ENCODE measurements at regions not wholly inside any gene's neighbourhood (a gene's known extent, or its start where the extent isn't known, plus 50 kb on each side); places are given as distances from the start of the nearest gene placed in this dataset.

DNA sequence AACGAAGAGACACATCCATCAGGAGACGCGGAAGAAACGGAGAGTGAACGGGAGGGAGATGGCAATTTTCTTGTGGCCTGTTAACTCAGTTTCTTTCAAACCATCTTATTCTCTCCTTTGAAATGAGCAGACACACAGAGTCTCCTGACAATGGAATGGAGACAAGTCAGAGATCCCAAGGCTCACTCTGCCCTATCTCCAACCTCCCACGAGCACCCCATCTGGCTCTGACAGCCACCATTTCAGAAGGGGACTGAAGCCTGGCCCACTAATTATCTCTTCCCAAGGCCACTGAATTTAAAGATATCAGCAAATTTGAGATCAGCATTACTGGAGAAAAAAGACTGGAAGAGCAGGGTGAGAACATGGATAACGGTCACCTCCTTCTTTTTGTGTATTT is 215.6 kb downstream of the DHX15 start (continued):
- TF ChIP-seq, protein P1, sequence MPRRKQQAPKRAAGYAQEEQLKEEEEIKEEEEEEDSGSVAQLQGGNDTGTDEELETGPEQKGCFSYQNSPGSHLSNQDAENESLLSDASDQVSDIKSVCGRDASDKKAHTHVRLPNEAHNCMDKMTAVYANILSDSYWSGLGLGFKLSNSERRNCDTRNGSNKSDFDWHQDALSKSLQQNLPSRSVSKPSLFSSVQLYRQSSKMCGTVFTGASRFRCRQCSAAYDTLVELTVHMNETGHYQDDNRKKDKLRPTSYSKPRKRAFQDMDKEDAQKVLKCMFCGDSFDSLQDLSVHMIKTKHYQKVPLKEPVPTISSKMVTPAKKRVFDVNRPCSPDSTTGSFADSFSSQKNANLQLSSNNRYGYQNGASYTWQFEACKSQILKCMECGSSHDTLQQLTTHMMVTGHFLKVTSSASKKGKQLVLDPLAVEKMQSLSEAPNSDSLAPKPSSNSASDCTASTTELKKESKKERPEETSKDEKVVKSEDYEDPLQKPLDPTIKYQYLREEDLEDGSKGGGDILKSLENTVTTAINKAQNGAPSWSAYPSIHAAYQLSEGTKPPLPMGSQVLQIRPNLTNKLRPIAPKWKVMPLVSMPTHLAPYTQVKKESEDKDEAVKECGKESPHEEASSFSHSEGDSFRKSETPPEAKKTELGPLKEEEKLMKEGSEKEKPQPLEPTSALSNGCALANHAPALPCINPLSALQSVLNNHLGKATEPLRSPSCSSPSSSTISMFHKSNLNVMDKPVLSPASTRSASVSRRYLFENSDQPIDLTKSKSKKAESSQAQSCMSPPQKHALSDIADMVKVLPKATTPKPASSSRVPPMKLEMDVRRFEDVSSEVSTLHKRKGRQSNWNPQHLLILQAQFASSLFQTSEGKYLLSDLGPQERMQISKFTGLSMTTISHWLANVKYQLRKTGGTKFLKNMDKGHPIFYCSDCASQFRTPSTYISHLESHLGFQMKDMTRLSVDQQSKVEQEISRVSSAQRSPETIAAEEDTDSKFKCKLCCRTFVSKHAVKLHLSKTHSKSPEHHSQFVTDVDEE (CRISPR knock-in tag; IDR thresholded peaks at IDR 0.05), result no peak
- no peak for TF ChIP-seq ZNF70 (CRISPR knock-in tag; IDR thresholded peaks at IDR 0.05)
- no peak for TF ChIP-seq GLIS3 (CRISPR knock-in tag; IDR thresholded peaks at IDR 0.05)
- no peak for TF ChIP-seq TOX (CRISPR knock-in tag; IDR thresholded peaks at IDR 0.05; ENCODE audit: borderline replicate concordance)
- no peak for TF ChIP-seq RARB (CRISPR knock-in tag; IDR thresholded peaks at IDR 0.05)
- TF ChIP-seq ARNTL (CRISPR knock-in tag; IDR thresholded peaks at IDR 0.05; ENCODE audit: borderline replicate concordance, low read depth), result no peak

GRCh38 chr4:24364852-24365251 is 219.5 kb downstream of the DHX15 start:
- no peak for TF ChIP-seq ZNF70 (CRISPR knock-in tag; IDR thresholded peaks at IDR 0.05)
- TF ChIP-seq CSDC2 (CRISPR knock-in tag; IDR thresholded peaks at IDR 0.05), result no peak
- no peak for TF ChIP-seq PPARA (CRISPR knock-in tag; IDR thresholded peaks at IDR 0.05; ENCODE audit: borderline replicate concordance)
- TF ChIP-seq, protein P1 (CRISPR knock-in tag; IDR thresholded peaks at IDR 0.05), result no peak
- no peak for TF ChIP-seq TOX (CRISPR knock-in tag; IDR thresholded peaks at IDR 0.05; ENCODE audit: borderline replicate concordance)
- no peak for TF ChIP-seq BACH2 (CRISPR knock-in tag; IDR thresholded peaks at IDR 0.05; ENCODE audit: borderline replicate concordance)
- TF ChIP-seq SNAI2 (CRISPR knock-in tag; IDR thresholded peaks at IDR 0.05), result no peak
- no peak for TF ChIP-seq RARB (CRISPR knock-in tag; IDR thresholded peaks at IDR 0.05)
- TF ChIP-seq, protein P2, sequence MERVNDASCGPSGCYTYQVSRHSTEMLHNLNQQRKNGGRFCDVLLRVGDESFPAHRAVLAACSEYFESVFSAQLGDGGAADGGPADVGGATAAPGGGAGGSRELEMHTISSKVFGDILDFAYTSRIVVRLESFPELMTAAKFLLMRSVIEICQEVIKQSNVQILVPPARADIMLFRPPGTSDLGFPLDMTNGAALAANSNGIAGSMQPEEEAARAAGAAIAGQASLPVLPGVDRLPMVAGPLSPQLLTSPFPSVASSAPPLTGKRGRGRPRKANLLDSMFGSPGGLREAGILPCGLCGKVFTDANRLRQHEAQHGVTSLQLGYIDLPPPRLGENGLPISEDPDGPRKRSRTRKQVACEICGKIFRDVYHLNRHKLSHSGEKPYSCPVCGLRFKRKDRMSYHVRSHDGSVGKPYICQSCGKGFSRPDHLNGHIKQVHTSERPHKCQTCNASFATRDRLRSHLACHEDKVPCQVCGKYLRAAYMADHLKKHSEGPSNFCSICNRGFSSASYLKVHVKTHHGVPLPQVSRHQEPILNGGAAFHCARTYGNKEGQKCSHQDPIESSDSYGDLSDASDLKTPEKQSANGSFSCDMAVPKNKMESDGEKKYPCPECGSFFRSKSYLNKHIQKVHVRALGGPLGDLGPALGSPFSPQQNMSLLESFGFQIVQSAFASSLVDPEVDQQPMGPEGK (CRISPR knock-in tag; IDR thresholded peaks at IDR 0.05; ENCODE audit: borderline replicate concordance), result no peak
- TF ChIP-seq ESRRG (CRISPR knock-in tag; IDR thresholded peaks at IDR 0.05), result no peak
- no peak for TF ChIP-seq ZNF8 (CRISPR knock-in tag; IDR thresholded peaks at IDR 0.05)
- TF ChIP-seq ZFP30 (CRISPR knock-in tag; IDR thresholded peaks at IDR 0.05), result no peak
- no peak for TF ChIP-seq ZFP3 (CRISPR knock-in tag; IDR thresholded peaks at IDR 0.05)
- TF ChIP-seq, protein P3, sequence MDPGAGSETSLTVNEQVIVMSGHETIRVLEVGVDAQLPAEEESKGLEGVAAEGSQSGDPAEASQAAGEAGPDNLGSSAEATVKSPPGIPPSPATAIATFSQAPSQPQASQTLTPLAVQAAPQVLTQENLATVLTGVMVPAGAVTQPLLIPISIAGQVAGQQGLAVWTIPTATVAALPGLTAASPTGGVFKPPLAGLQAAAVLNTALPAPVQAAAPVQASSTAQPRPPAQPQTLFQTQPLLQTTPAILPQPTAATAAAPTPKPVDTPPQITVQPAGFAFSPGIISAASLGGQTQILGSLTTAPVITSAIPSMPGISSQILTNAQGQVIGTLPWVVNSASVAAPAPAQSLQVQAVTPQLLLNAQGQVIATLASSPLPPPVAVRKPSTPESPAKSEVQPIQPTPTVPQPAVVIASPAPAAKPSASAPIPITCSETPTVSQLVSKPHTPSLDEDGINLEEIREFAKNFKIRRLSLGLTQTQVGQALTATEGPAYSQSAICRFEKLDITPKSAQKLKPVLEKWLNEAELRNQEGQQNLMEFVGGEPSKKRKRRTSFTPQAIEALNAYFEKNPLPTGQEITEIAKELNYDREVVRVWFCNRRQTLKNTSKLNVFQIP (CRISPR knock-in tag; IDR thresholded peaks at IDR 0.05; ENCODE audit: borderline replicate concordance, low read depth), result no peak
- TF ChIP-seq TCF4 (CRISPR knock-in tag; IDR thresholded peaks at IDR 0.05; ENCODE audit: borderline replicate concordance), result no peak
- TF ChIP-seq GLIS3 (CRISPR knock-in tag; IDR thresholded peaks at IDR 0.05), result no peak
- no peak for TF ChIP-seq ARNTL (CRISPR knock-in tag; IDR thresholded peaks at IDR 0.05; ENCODE audit: borderline replicate concordance, low read depth)
- TF ChIP-seq, protein P4, sequence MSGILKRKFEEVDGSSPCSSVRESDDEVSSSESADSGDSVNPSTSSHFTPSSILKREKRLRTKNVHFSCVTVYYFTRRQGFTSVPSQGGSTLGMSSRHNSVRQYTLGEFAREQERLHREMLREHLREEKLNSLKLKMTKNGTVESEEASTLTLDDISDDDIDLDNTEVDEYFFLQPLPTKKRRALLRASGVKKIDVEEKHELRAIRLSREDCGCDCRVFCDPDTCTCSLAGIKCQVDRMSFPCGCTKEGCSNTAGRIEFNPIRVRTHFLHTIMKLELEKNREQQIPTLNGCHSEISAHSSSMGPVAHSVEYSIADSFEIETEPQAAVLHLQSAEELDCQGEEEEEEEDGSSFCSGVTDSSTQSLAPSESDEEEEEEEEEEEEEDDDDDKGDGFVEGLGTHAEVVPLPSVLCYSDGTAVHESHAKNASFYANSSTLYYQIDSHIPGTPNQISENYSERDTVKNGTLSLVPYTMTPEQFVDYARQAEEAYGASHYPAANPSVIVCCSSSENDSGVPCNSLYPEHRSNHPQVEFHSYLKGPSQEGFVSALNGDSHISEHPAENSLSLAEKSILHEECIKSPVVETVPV (CRISPR knock-in tag; IDR thresholded peaks at IDR 0.05), result no peak
- TF ChIP-seq ZC3H10 (CRISPR knock-in tag; IDR thresholded peaks at IDR 0.05), result no peak
- TF ChIP-seq CREB5 (CRISPR knock-in tag; IDR thresholded peaks at IDR 0.05; ENCODE audit: low read depth), result no peak
- no peak for ATAC-seq
